Psoas muscle (tissue), 7 donors: ENCODE measurements at regions not wholly inside any gene's neighbourhood (a gene's known extent, or its start where the extent isn't known, plus 50 kb on each side); places are given as distances from the start of the nearest gene placed in this dataset.

Experiments used
- ATAC-seq, 4 donors: fragments of 200-7000 bp; cut with Tn5 transposase; one replicate each; pipeline ENCODE4 v1.9.1; 2020; ENCODE audit warnings: moderate library complexity in 3 of 4, mild to moderate bottlenecking in 2 of 4
- DNase-seq, 2 donors: peaks; one replicate each; pipeline ENCODE4 v3.0.0-alpha.2; 2020
- H3K27ac ChIP-seq: fragments of 200-600 bp; one replicate; pipeline ENCODE4 v1.8.0; 2022
- H3K27me3 ChIP-seq, 3 donors: fragments of 200-600 bp in 1 of 3; one replicate each; pipeline versions ENCODE4 v1.6.1 to v1.8.0; 2013 to 2022; ENCODE audit warnings: low read length in 2 of 3, mild to moderate bottlenecking in 2 of 3, moderate library complexity in 1 of 3; ENCODE audit not compliant: insufficient read depth in 3 of 3
- H3K36me3 ChIP-seq, 2 donors: fragments of 200-600 bp in 1 of 2; one replicate each; pipeline versions ENCODE4 v1.6.1 to v1.8.0; 2013 to 2022; ENCODE audit warnings: low read depth in 1 of 2, mild to moderate bottlenecking in 1 of 2, moderate library complexity in 1 of 2; ENCODE audit not compliant: insufficient read depth in 1 of 2
- H3K4me1 ChIP-seq: fragments of 200-600 bp; one replicate; pipeline ENCODE4 v1.8.0; 2022
- H3K4me3 ChIP-seq: fragments of 200-600 bp; one replicate; pipeline ENCODE4 v1.8.0; 2022; ENCODE audit warnings: mild to moderate bottlenecking
- H3K9me3 ChIP-seq: fragments of 200-600 bp; one replicate; pipeline ENCODE4 v1.8.0; 2022
- CTCF ChIP-seq: fragments of 200-600 bp; IDR thresholded peaks from one replicate; pipeline ENCODE4 v1.8.0; 2022; ENCODE audit warnings: antibody characterized with exemption
- WGBS, 3 donors: extraction: QIAGEN DNeasy Blood & Tissue Kit; methylation state at CpG; one replicate each; pipeline versions ENCODE4 v1.1.6 to v1.1.7; 2013; 5-methylcytosine and 5-hydroxymethylcytosine counted together
- intact Hi-C, 2 donors: fragments of 100-400 bp; cut with DNase I; formaldehyde crosslinking; loops; one replicate each; pipeline versions ENCODE4 v1.11.0 to v1.14.2; 2022
- donor health status: healthy with polysubstance abuse.
- donor health status: DM: no; HTN: no; CAD: no; lungs with moderate emphysema.
- donor health status: Bipolar disorder and iron deficiency.
- donor health status: healthy.
- donor health status: DM: yes; HTN: yes; CAD: no.
- donor health status: DM: no; HTN: no; CAD: no.
- donor health status: DM: yes; HTN: yes; CAD: no.

GRCh38 chr6:121743691-121744090 is 308.2 kb downstream of the GJA1 start:
- H3K36me3 ChIP-seq = no peaks in the 10 kb centered on the region
- no peak overlapping the region for H3K4me3 ChIP-seq
- TF ChIP-seq CTCF = no peak
- H3K27ac ChIP-seq = no peak overlapping the region
- H3K27me3 ChIP-seq = no peaks in the 10 kb centered on the region
- no peaks in the 10 kb centered on the region for H3K9me3 ChIP-seq
- ATAC-seq (no peak), DNase-seq (no peak)
- H3K4me1 ChIP-seq = no peaks in the 10 kb centered on the region
- intact Hi-C loops = no loop called here
- WGBS, 3 donors = 86 to 100% (median 95%) methylated on average over 1 of the region's 1 CpG

GRCh38 chr6:121748376-121748775 is 312.9 kb downstream of the GJA1 start:
- Histone ChIP-seq H3K27ac (no peak overlapping the region), H3K4me1 (no peaks in the 10 kb centered on the region), H3K9me3 (no peaks in the 10 kb centered on the region), H3K27me3 (no peaks in the 10 kb centered on the region), H3K36me3 (no peaks in the 10 kb centered on the region), H3K4me3 (no peak overlapping the region)
- no peak for ATAC-seq
- intact Hi-C loops = no loop called here
- TF ChIP-seq CTCF = no peak
- no peak for DNase-seq
- WGBS, 3 donors = 30 to 43% (median 31%) methylated on average over 4 of the region's 4 CpGs

- no peak for ATAC-seq
- intact Hi-C loops = no loop called here
- H3K27me3 ChIP-seq = no peaks in the 10 kb centered on the region
- 88 to 95% (median 92%) methylated on average over 2 of the region's 2 CpGs for WGBS, 3 donors
- H3K4me1 ChIP-seq = no peaks in the 10 kb centered on the region
- no peak overlapping the region for H3K27ac ChIP-seq
- no peak overlapping the region for H3K4me3 ChIP-seq
- no peak for TF ChIP-seq CTCF
- H3K9me3 ChIP-seq = no peaks in the 10 kb centered on the region
- no peak for DNase-seq
- H3K36me3 ChIP-seq = no peaks in the 10 kb centered on the region
These were observed 313.4 kb downstream of the GJA1 start for GRCh38 chr6:121748850-121749249.

GRCh38 chr6:121755485-121755884 is 320.0 kb downstream of the GJA1 start:
- Histone ChIP-seq H3K27me3 (no peaks in the 10 kb centered on the region), H3K9me3 (no peaks in the 10 kb centered on the region), H3K27ac (no peak overlapping the region), H3K36me3 (no peaks in the 10 kb centered on the region), H3K4me3 (no peak overlapping the region), H3K4me1 (no peaks in the 10 kb centered on the region)
- intact Hi-C loops = no loop called here
- WGBS, 3 donors = 88 to 93% (median 93%) methylated on average over 1 of the region's 1 CpG
- no peak for DNase-seq
- ATAC-seq = no peak
- TF ChIP-seq CTCF = no peak

DNA sequence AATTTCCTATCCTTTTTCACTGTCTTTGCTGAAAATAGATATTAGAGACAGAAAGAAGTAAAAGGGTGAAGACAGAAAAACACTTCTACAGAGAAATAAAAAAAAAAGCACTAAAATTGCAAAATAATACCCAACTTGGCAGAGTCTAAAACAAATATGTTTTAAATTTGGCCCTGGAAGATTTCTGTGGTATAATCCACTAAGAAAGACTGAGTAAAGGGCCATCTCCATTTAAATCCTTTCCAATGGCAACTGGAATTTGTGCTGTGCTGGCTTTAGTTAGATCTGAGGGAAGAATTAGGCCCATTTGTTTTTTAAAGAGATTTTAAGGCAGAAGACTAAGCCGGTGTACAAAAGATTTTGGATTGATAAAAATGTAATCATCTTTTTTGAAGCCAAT is 321.2 kb downstream of the GJA1 start:
- H3K27me3 ChIP-seq = no peaks in the 10 kb centered on the region
- H3K9me3 ChIP-seq = no peaks in the 10 kb centered on the region
- H3K4me1 ChIP-seq = no peaks in the 10 kb centered on the region
- H3K27ac ChIP-seq = no peak overlapping the region
- no peak for DNase-seq
- H3K36me3 ChIP-seq = no peaks in the 10 kb centered on the region
- H3K4me3 ChIP-seq = no peak overlapping the region
- intact Hi-C loops = no loop called here
- TF ChIP-seq CTCF = no peak
- ATAC-seq = no peak
- WGBS, 3 donors = 80 to 88% (median 80%) methylated on average over 1 of the region's 1 CpG
